ENCODE measurements at regions not wholly inside any gene's neighbourhood (a gene's known extent, or its start where the extent isn't known, plus 50 kb on each side); places are given as distances from the start of the nearest gene placed in this dataset.
A peak's percentile ranks its signal among the peaks of the same experiment; 100 is the strongest.

- DNase-seq (ENCODE audit: low read depth) = no peak
- peaks cover 5% of the 10 kb centered on the region; the same call in 1 of the 2 replicates for H3K27me3 ChIP-seq (ENCODE audit: control insufficient read depth, insufficient read depth, low read length)
- TF ChIP-seq CTCF (IDR thresholded peaks at IDR 0.05; ENCODE audit: insufficient read depth, low read depth, low read length) = no peak
- no peaks in the 10 kb centered on the region for H3K36me3 ChIP-seq (ENCODE audit: control insufficient read depth, insufficient read depth, low read length)
- no peak overlapping the region for H3K4me3 ChIP-seq (ENCODE audit: low read depth, low read length)
- ChIA-PET POLR2A (no interaction called here), CTCF (interaction anchor here (1.8 to 4.6 kb wide), 2 partner anchors 9 to 561 kb away, joined by 6 to 25 read pairs; no protein-coding TSS in a partner anchor)
Observed at GRCh38 chr6:87932361-87932760, 115.3 kb upstream of the SPACA1 start.

- CTCF ChIA-PET = interaction anchor here (0.6 to 4.6 kb wide), 25 partner anchors 8 to 998 kb away, joined by 3 to 25 read pairs (median 3); no protein-coding TSS in a partner anchor
- Histone ChIP-seq H3K4me3 (ENCODE audit: low read depth, low read length) (no peak overlapping the region), H3K36me3 (ENCODE audit: control insufficient read depth, insufficient read depth, low read length) (no peaks in the 10 kb centered on the region), H3K27me3 (ENCODE audit: control insufficient read depth, insufficient read depth, low read length) (peaks cover 5% of the 10 kb centered on the region; the same call in 1 of the 2 replicates)
- DNase-seq (ENCODE audit: low read depth) = peak; percentile 23
- POLR2A ChIA-PET = interaction anchor here (0.5 kb wide), 1 partner anchor 230 kb away, joined by 4 read pairs; no protein-coding TSS in a partner anchor
- peak; percentile 95 for TF ChIP-seq CTCF (IDR thresholded peaks at IDR 0.05; ENCODE audit: insufficient read depth, low read depth, low read length)
Observed at GRCh38 chr6:87929843-87930288, 117.8 kb upstream of the SPACA1 start.

GRCh38 chr6:87926687-87927086 is 121.0 kb upstream of the SPACA1 start:
- ChIA-PET CTCF (interaction anchor here (2.1 to 2.3 kb wide), 2 partner anchors 567 to 944 kb away, joined by 5 to 9 read pairs; no protein-coding TSS in a partner anchor), POLR2A (no interaction called here)
- Histone ChIP-seq H3K4me3 (ENCODE audit: low read depth, low read length) (no peak overlapping the region), H3K27me3 (ENCODE audit: control insufficient read depth, insufficient read depth, low read length) (0 out of 2 replicates have a peak, but pooled peaks cover 1% of the 10 kb centered on the region), H3K36me3 (ENCODE audit: control insufficient read depth, insufficient read depth, low read length) (no peaks in the 10 kb centered on the region)
- no peak for DNase-seq (ENCODE audit: low read depth)
- TF ChIP-seq CTCF (IDR thresholded peaks at IDR 0.05; ENCODE audit: insufficient read depth, low read depth, low read length) = no peak

- no peak for TF ChIP-seq CTCF (IDR thresholded peaks at IDR 0.05; ENCODE audit: insufficient read depth, low read depth, low read length)
- no peak for DNase-seq (ENCODE audit: low read depth)
- Histone ChIP-seq H3K36me3 (ENCODE audit: control insufficient read depth, insufficient read depth, low read length) (no peaks in the 10 kb centered on the region), H3K4me3 (ENCODE audit: low read depth, low read length) (no peak overlapping the region), H3K27me3 (ENCODE audit: control insufficient read depth, insufficient read depth, low read length) (no peaks in the 10 kb centered on the region)
- POLR2A ChIA-PET = no interaction called here
- CTCF ChIA-PET = interaction anchor here (2.1 to 2.3 kb wide), 2 partner anchors 567 to 944 kb away, joined by 5 to 9 read pairs; no protein-coding TSS in a partner anchor
Observed at GRCh38 chr6:87926072-87926471, 121.6 kb upstream of the SPACA1 start.

GRCh38 chr6:87925373-87926060 is 122.1 kb upstream of the SPACA1 start:
- TF ChIP-seq CTCF (IDR thresholded peaks at IDR 0.05; ENCODE audit: insufficient read depth, low read depth, low read length) = no peak
- no peaks in the 10 kb centered on the region for H3K27me3 ChIP-seq (ENCODE audit: control insufficient read depth, insufficient read depth, low read length)
- no peak for DNase-seq (ENCODE audit: low read depth)
- ChIA-PET POLR2A (no interaction called here), CTCF (interaction anchor here (2.1 to 2.3 kb wide), 2 partner anchors 568 to 945 kb away, joined by 5 to 9 read pairs; no protein-coding TSS in a partner anchor)
- no peak overlapping the region for H3K4me3 ChIP-seq (ENCODE audit: low read depth, low read length)
- H3K36me3 ChIP-seq (ENCODE audit: control insufficient read depth, insufficient read depth, low read length) = no peaks in the 10 kb centered on the region
